SH-SY5Y (cell line): ENCODE measurements at regions not wholly inside any gene's neighbourhood (a gene's known extent, or its start where the extent isn't known, plus 50 kb on each side); places are given as distances from the start of the nearest gene placed in this dataset.

Source experiments
- GATA2 ChIP-seq: IDR thresholded peaks from 2 replicates; pipeline ENCODE4 v1.6.1; 2011; ENCODE audit warnings: mild to moderate bottlenecking, low read depth, low read length
- GATA3 ChIP-seq: IDR thresholded peaks from 2 replicates; pipeline ENCODE4 v1.6.1; 2011; ENCODE audit warnings: low read depth, mild to moderate bottlenecking, low read length, moderate library complexity

GRCh38 chr18:60746919-60747318, 374.3 kb upstream of the MC4R start:
- TF ChIP-seq GATA2 (no peak), GATA3 (no peak)
